ENCODE measurements at regions not wholly inside any gene's neighbourhood (a gene's known extent, or its start where the extent isn't known, plus 50 kb on each side); places are given as distances from the start of the nearest gene placed in this dataset.

DNA sequence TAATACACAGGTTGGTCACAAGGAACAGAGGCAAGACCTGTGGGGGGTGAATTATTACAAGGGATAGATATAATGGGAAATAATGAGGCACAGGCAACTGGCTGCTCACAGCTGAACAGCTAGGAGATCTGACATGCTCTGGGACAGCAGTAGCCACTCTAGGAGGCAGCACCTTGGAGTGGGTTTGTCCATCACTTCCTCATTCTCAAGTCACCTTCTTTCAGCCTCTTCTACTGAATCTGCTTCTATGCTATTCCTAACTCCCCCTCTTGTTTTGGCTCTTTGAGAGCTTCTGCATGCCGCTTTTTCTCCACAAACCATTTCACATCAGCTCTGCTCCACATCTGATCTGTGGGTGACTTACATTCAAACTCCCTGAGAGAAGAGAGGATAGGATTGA lies 345.5 kb upstream of the MAP3K7 start:
- TF ChIP-seq, protein P1, sequence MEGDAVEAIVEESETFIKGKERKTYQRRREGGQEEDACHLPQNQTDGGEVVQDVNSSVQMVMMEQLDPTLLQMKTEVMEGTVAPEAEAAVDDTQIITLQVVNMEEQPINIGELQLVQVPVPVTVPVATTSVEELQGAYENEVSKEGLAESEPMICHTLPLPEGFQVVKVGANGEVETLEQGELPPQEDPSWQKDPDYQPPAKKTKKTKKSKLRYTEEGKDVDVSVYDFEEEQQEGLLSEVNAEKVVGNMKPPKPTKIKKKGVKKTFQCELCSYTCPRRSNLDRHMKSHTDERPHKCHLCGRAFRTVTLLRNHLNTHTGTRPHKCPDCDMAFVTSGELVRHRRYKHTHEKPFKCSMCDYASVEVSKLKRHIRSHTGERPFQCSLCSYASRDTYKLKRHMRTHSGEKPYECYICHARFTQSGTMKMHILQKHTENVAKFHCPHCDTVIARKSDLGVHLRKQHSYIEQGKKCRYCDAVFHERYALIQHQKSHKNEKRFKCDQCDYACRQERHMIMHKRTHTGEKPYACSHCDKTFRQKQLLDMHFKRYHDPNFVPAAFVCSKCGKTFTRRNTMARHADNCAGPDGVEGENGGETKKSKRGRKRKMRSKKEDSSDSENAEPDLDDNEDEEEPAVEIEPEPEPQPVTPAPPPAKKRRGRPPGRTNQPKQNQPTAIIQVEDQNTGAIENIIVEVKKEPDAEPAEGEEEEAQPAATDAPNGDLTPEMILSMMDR (optimal IDR thresholded peaks at IDR 0.05 in 1 of 3, IDR thresholded peaks at IDR 0.05 in 1 of 3, conservative IDR thresholded peaks at IDR 0.05 in 1 of 3; ENCODE audit: extremely low read depth in 1 of 3, insufficient read depth in 2 of 3, low read length in 3 of 3), result no peak
- TF ChIP-seq EZH2 (IDR thresholded peaks at IDR 0.05; ENCODE audit: low read length), result no peak
- Histone ChIP-seq H3K4me1 (ENCODE audit: control insufficient read depth, extremely low read depth, insufficient read depth, low read length) (peaks cover under 1% of the 10 kb centered on the region), H3K36me3 (ENCODE audit: control insufficient read depth in 2 of 2, extremely low read depth in 1 of 2, insufficient read depth in 2 of 2, low read length in 2 of 2) (no peaks in the 10 kb centered on the region), H3K9ac (ENCODE audit: control insufficient read depth, extremely low read depth, insufficient read depth, low read length) (no peak overlapping the region), H2AFZ (ENCODE audit: control insufficient read depth, low read length) (no peak overlapping the region), H3K27ac (ENCODE audit: control insufficient read depth, insufficient read depth, low read length) (no peak overlapping the region), H4K20me1 (ENCODE audit: control insufficient read depth, extremely low read depth, insufficient read depth, low read length) (no peaks in the 10 kb centered on the region), H3K9me1 (ENCODE audit: control insufficient read depth, extremely low read depth, insufficient read depth, low read length) (no peaks in the 10 kb centered on the region), H3K27me3 (ENCODE audit: control insufficient read depth, extremely low read depth, insufficient read depth, low read length) (no peaks in the 10 kb centered on the region), H3K4me3 (ENCODE audit: control insufficient read depth in 2 of 3, extremely low read depth in 1 of 3, insufficient read depth in 2 of 3, low read depth in 1 of 3, low read length in 3 of 3) (no peak overlapping the region), H3K9me3 (ENCODE audit: control insufficient read depth, low read depth, low read length) (no peaks in the 10 kb centered on the region), H3K4me2 (ENCODE audit: control insufficient read depth, extremely low read depth, insufficient read depth, low read depth, low read length) (no peak overlapping the region), H3K79me2 (ENCODE audit: control insufficient read depth, insufficient read depth, low read length) (no peaks in the 10 kb centered on the region)
- dilution Hi-C loops (cut with MboI; ENCODE audit: extremely low pct_ligation_motif_present, low sequenced_read_pairs), result no loop called here
- DNase-seq (ENCODE audit: low read depth, low spot score) (no peak), FAIRE-seq (no peak)

DNA sequence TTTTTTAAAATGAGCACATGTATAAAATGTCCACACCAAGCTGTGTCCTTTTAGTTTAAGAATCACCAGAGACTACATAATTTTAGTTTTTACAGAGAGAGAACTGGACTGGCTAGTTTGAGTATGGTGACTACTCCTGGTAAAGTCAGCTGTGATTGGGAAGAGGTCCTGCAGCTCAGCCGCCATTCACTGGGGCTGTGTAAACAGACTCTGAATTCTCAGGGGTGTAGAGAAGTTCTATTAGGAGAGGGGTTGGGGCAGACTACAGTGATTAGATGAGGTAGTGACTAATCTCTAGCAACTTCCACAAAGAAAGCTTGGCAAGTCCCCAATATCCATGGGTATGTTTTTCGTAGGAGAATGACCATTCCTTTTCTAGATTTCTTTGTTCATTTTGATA lies 341.2 kb upstream of the MAP3K7 start:
- no peaks in the 10 kb centered on the region for H3K27me3 ChIP-seq (ENCODE audit: control insufficient read depth, extremely low read depth, insufficient read depth, low read length)
- H3K36me3 ChIP-seq (ENCODE audit: control insufficient read depth in 2 of 2, extremely low read depth in 1 of 2, insufficient read depth in 2 of 2, low read length in 2 of 2), result no peaks in the 10 kb centered on the region
- H3K9ac ChIP-seq (ENCODE audit: control insufficient read depth, extremely low read depth, insufficient read depth, low read length), result no peak overlapping the region
- TF ChIP-seq, protein P1 (optimal IDR thresholded peaks at IDR 0.05 in 1 of 3, IDR thresholded peaks at IDR 0.05 in 1 of 3, conservative IDR thresholded peaks at IDR 0.05 in 1 of 3; ENCODE audit: extremely low read depth in 1 of 3, insufficient read depth in 2 of 3, low read length in 3 of 3), result no peak
- no peak for TF ChIP-seq EZH2 (IDR thresholded peaks at IDR 0.05; ENCODE audit: low read length)
- no peak overlapping the region for H2AFZ ChIP-seq (ENCODE audit: control insufficient read depth, low read length)
- no peak for DNase-seq (ENCODE audit: low read depth, low spot score)
- no peaks in the 10 kb centered on the region for H3K4me1 ChIP-seq (ENCODE audit: control insufficient read depth, extremely low read depth, insufficient read depth, low read length)
- no peak overlapping the region for H3K4me2 ChIP-seq (ENCODE audit: control insufficient read depth, extremely low read depth, insufficient read depth, low read depth, low read length)
- H3K9me1 ChIP-seq (ENCODE audit: control insufficient read depth, extremely low read depth, insufficient read depth, low read length), result no peaks in the 10 kb centered on the region
- no peaks in the 10 kb centered on the region for H3K9me3 ChIP-seq (ENCODE audit: control insufficient read depth, low read depth, low read length)
- H4K20me1 ChIP-seq (ENCODE audit: control insufficient read depth, extremely low read depth, insufficient read depth, low read length), result no peaks in the 10 kb centered on the region
- H3K27ac ChIP-seq (ENCODE audit: control insufficient read depth, insufficient read depth, low read length), result no peak overlapping the region
- no peak overlapping the region for H3K4me3 ChIP-seq (ENCODE audit: control insufficient read depth in 2 of 3, extremely low read depth in 1 of 3, insufficient read depth in 2 of 3, low read depth in 1 of 3, low read length in 3 of 3)
- FAIRE-seq, result no peak
- dilution Hi-C loops (cut with MboI; ENCODE audit: extremely low pct_ligation_motif_present, low sequenced_read_pairs), result no loop called here
- no peaks in the 10 kb centered on the region for H3K79me2 ChIP-seq (ENCODE audit: control insufficient read depth, insufficient read depth, low read length)

Measured in keratinocyte (primary cell).